PC-3 (cell line): ENCODE measurements at regions not wholly inside any gene's neighbourhood (a gene's known extent, or its start where the extent isn't known, plus 50 kb on each side); places are given as distances from the start of the nearest gene placed in this dataset.

Experiments used
- ATAC-seq: fragments of 200-7000 bp; cut with Tn5 transposase; 2 replicates; pipeline ENCODE4 v1.9.1; 2020; ENCODE audit warnings: mild to moderate bottlenecking, moderate library complexity
- BruUV-seq: library from RNA; stranded (reverse); fragments of 400-500 nt; replicated peaks from 2 replicates; lab custom pipeline; 2021; lab: Mats Ljungman, UMichigan
- CTCF ChIA-PET: fragments of 300-600 bp; sonication (Branson Sonifier 250); formaldehyde crosslinking; loops from one replicate; lab custom pipeline; 2022; ENCODE audit warnings: antibody characterized with exemption; lab: Charles Lee
- POLR2A ChIA-PET: fragments of 300-600 bp; sonication (Branson Sonifier 250); formaldehyde crosslinking; loops from one replicate; lab custom pipeline; 2022; ENCODE audit warnings: antibody characterized with exemption; ENCODE audit not compliant: unreplicated experiment; lab: Charles Lee
- DNase-seq: peaks from one replicate; pipeline ENCODE4 v3.0.0-alpha.2; 2015
- H2AFZ ChIP-seq: fragments of 300-600 bp; sonication (generic); 2 replicates; pipeline ENCODE4 v1.6.0; 2016; ENCODE audit warnings: antibody characterized with exemption, low read length
- H3F3A ChIP-seq: fragments of 300-600 bp; sonication (generic); one replicate; pipeline ENCODE4 v1.6.0; 2017; ENCODE audit warnings: antibody characterized with exemption, low read length, control low read depth, mild to moderate bottlenecking; ENCODE audit not compliant: unreplicated experiment
- H3K27ac ChIP-seq: fragments of 300-600 bp; sonication (generic); 2 replicates; pipeline ENCODE4 v1.5.1; 2016; ENCODE audit warnings: mild to moderate bottlenecking, low read length
- H3K27me3 ChIP-seq: fragments of 300-600 bp; sonication (generic); 2 replicates; pipeline ENCODE4 v1.6.1; 2016; ENCODE audit warnings: low read length, mixed read lengths
- H3K36me3 ChIP-seq: fragments of 300-600 bp; sonication (generic); 2 replicates; pipeline ENCODE4 v1.6.1; 2016; ENCODE audit warnings: low read depth, mixed run types, low read length, mixed read lengths
- H3K4me1 ChIP-seq: fragments of 300-600 bp; sonication (generic); 2 replicates; pipeline ENCODE4 v1.5.1; 2016; ENCODE audit warnings: low read length; ENCODE audit not compliant: insufficient read depth
- H3K4me2 ChIP-seq: fragments of 300-600 bp; sonication (generic); 2 replicates; pipeline ENCODE4 v1.6.0; 2016; ENCODE audit warnings: low read length
- H3K4me3 ChIP-seq: fragments of 300-600 bp; sonication (generic); 2 replicates; pipeline ENCODE4 v1.5.1; 2016; ENCODE audit warnings: mild to moderate bottlenecking, low read length, mixed read lengths
- H3K79me2 ChIP-seq: fragments of 300-600 bp; sonication (generic); 2 replicates; pipeline ENCODE4 v1.6.1; 2017; ENCODE audit warnings: low read length, mixed read lengths
- H3K9ac ChIP-seq: fragments of 300-600 bp; sonication (generic); 2 replicates; pipeline ENCODE4 v1.6.0; 2016; ENCODE audit warnings: mild to moderate bottlenecking, low read length
- H3K9me2 ChIP-seq: fragments of 300-600 bp; sonication (generic); replicated peaks from 2 replicates; pipeline ENCODE4 v1.6.1; 2016; ENCODE audit warnings: mixed run types, low read length, mixed read lengths
- H3K9me3 ChIP-seq: fragments of 300-600 bp; sonication (generic); 2 replicates; pipeline ENCODE4 v1.6.1; 2016; ENCODE audit warnings: low read length, mixed read lengths
- H4K20me1 ChIP-seq: fragments of 300-600 bp; sonication (generic); 2 replicates; pipeline ENCODE4 v1.6.1; 2016; ENCODE audit warnings: low read length, mixed read lengths
- CTCF ChIP-seq: fragments of 300-600 bp; sonication (generic); conservative IDR thresholded peaks from 2 replicates; pipeline ENCODE4 v1.5.1; 2017; ENCODE audit warnings: antibody characterized with exemption, low read depth, mild to moderate bottlenecking, low read length
- EZH2 ChIP-seq: fragments of 300-600 bp; sonication (generic); IDR thresholded peaks from one replicate; pipeline ENCODE4 v1.6.1; 2017; ENCODE audit warnings: antibody characterized with exemption, mild to moderate bottlenecking, low read length; ENCODE audit not compliant: unreplicated experiment
- EZH2phosphoT487 ChIP-seq: fragments of 300-600 bp; sonication (generic); IDR thresholded peaks from 2 replicates; pipeline ENCODE4 v1.6.1; 2018; ENCODE audit warnings: mild to moderate bottlenecking, antibody characterized with exemption, low read length, borderline replicate concordance
- intact Hi-C: fragments of 100-400 bp; cut with micrococcal nuclease; formaldehyde crosslinking; loops from 2 replicates; pipeline ENCODE4 v1.9.0; 2023

GRCh38 chr6:113168057-113168456 is 689.1 kb upstream of the MARCKS start:
- Histone ChIP-seq H3K27me3 (no peaks in the 10 kb centered on the region), H3K4me1 (peaks cover 4% of the 10 kb centered on the region; the same call in 1 of the 2 replicates), H3K9me3 (no peaks in the 10 kb centered on the region), H4K20me1 (no peaks in the 10 kb centered on the region), H3K79me2 (no peaks in the 10 kb centered on the region), H3K27ac (no peak overlapping the region), H3K4me2 (no peak overlapping the region), H3K36me3 (no peaks in the 10 kb centered on the region), H2AFZ (no peak overlapping the region), H3K9ac (no peak overlapping the region), H3K4me3 (no peak overlapping the region), H3K9me2 (no peaks in the 10 kb centered on the region), H3F3A (no peaks in the 10 kb centered on the region)
- BruUV-seq, result no TSS peak
- no peak for TF ChIP-seq EZH2
- no peak for TF ChIP-seq CTCF
- no peak for TF ChIP-seq EZH2phosphoT487
- DNase-seq (no peak), ATAC-seq (no peak)
- intact Hi-C loops, result no loop called here
- ChIA-PET POLR2A (interaction anchor here (0.6 kb wide), 1 partner anchor 13 kb away, joined by 3 read pairs; no protein-coding TSS in a partner anchor), CTCF (no interaction called here)

- no peaks in the 10 kb centered on the region for H3K79me2 ChIP-seq
- BruUV-seq, result no TSS peak
- no peak overlapping the region for H3K4me2 ChIP-seq
- H3K27ac ChIP-seq, result no peak overlapping the region
- CTCF ChIA-PET, result no interaction called here
- H3K4me3 ChIP-seq, result no peak overlapping the region
- no peaks in the 10 kb centered on the region for H3K36me3 ChIP-seq
- TF ChIP-seq CTCF (no peak), EZH2 (no peak), EZH2phosphoT487 (no peak)
- no peaks in the 10 kb centered on the region for H3K9me3 ChIP-seq
- H4K20me1 ChIP-seq, result no peaks in the 10 kb centered on the region
- H2AFZ ChIP-seq, result no peak overlapping the region
- H3K27me3 ChIP-seq, result no peaks in the 10 kb centered on the region
- H3K4me1 ChIP-seq, result peaks cover 4% of the 10 kb centered on the region; the same call in 1 of the 2 replicates
- ATAC-seq (peak; percentile 75), DNase-seq (peak; percentile 57)
- intact Hi-C loops, result no loop called here
- H3K9ac ChIP-seq, result no peak overlapping the region
- POLR2A ChIA-PET, result no interaction called here
- no peaks in the 10 kb centered on the region for H3K9me2 ChIP-seq
- no peaks in the 10 kb centered on the region for H3F3A ChIP-seq
These were observed 687.7 kb upstream of the MARCKS start for GRCh38 chr6:113169484-113169883.

GRCh38 chr6:113170454-113170853 is 686.7 kb upstream of the MARCKS start:
- Histone ChIP-seq H3F3A (no peaks in the 10 kb centered on the region), H3K27ac (no peak overlapping the region), H3K9ac (no peak overlapping the region), H3K36me3 (no peaks in the 10 kb centered on the region), H3K79me2 (no peaks in the 10 kb centered on the region), H3K9me2 (no peaks in the 10 kb centered on the region), H3K27me3 (no peaks in the 10 kb centered on the region), H3K9me3 (no peaks in the 10 kb centered on the region), H4K20me1 (no peaks in the 10 kb centered on the region), H3K4me2 (no peak overlapping the region), H2AFZ (no peak overlapping the region), H3K4me3 (no peak overlapping the region), H3K4me1 (peaks cover 4% of the 10 kb centered on the region; the same call in 1 of the 2 replicates)
- no peak for ATAC-seq
- ChIA-PET CTCF (no interaction called here), POLR2A (no interaction called here)
- no TSS peak for BruUV-seq
- no peak for DNase-seq
- TF ChIP-seq EZH2 (no peak), CTCF (no peak), EZH2phosphoT487 (no peak)
- intact Hi-C loops, result no loop called here
